ENCODE measurements at regions not wholly inside any gene's neighbourhood (a gene's known extent, or its start where the extent isn't known, plus 50 kb on each side); places are given as distances from the start of the nearest gene placed in this dataset.

GRCh38 chr2:8484502-8485283 lies 197.2 kb upstream of the ID2 start:
- TF ChIP-seq, protein P1, sequence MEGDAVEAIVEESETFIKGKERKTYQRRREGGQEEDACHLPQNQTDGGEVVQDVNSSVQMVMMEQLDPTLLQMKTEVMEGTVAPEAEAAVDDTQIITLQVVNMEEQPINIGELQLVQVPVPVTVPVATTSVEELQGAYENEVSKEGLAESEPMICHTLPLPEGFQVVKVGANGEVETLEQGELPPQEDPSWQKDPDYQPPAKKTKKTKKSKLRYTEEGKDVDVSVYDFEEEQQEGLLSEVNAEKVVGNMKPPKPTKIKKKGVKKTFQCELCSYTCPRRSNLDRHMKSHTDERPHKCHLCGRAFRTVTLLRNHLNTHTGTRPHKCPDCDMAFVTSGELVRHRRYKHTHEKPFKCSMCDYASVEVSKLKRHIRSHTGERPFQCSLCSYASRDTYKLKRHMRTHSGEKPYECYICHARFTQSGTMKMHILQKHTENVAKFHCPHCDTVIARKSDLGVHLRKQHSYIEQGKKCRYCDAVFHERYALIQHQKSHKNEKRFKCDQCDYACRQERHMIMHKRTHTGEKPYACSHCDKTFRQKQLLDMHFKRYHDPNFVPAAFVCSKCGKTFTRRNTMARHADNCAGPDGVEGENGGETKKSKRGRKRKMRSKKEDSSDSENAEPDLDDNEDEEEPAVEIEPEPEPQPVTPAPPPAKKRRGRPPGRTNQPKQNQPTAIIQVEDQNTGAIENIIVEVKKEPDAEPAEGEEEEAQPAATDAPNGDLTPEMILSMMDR (IDR thresholded peaks at IDR 0.05; ENCODE audit: low read depth, low read length, missing input control): no peak
- TF ChIP-seq GABPA (IDR thresholded peaks at IDR 0.05 in 1 of 2, conservative IDR thresholded peaks at IDR 0.05 in 1 of 2) (no peak), YY1 (IDR thresholded peaks at IDR 0.05) (no peak), TAF1 (conservative IDR thresholded peaks at IDR 0.05) (no peak)
- TF ChIP-seq, protein P2, sequence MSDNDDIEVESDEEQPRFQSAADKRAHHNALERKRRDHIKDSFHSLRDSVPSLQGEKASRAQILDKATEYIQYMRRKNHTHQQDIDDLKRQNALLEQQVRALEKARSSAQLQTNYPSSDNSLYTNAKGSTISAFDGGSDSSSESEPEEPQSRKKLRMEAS (IDR thresholded peaks at IDR 0.05): no peak
